GM18868 (cell line): ENCODE measurements at regions not wholly inside any gene's neighbourhood (a gene's known extent, or its start where the extent isn't known, plus 50 kb on each side); places are given as distances from the start of the nearest gene placed in this dataset.
"Not testable (repeated sequence)": the region's sequence is repeated elsewhere in the genome, so short reads cannot be mapped to it uniquely, and the experiment has no call there.

Experiments used
- ATAC-seq: cut with Tn5 transposase; IDR thresholded peaks from one replicate; pipeline ENCODE4 v1.9.1; 2021; ENCODE audit warnings: mild to moderate bottlenecking, moderate library complexity; ENCODE audit not compliant: unreplicated experiment

- no peak for ATAC-seq
Observed at GRCh38 chr17:68670967-68671693, 70.0 kb upstream of the FAM20A start.

GRCh38 chr17:68666438-68666837, 65.3 kb upstream of the FAM20A start:
- ATAC-seq, result not testable (repeated sequence)

- ATAC-seq, result no peak
Observed at GRCh38 chr17:68665373-68665772, 64.2 kb upstream of the FAM20A start.

- no peak for ATAC-seq
Observed at GRCh38 chr17:68662479-68662878, 61.3 kb upstream of the FAM20A start.

- ATAC-seq, result no peak
Observed at GRCh38 chr17:68662037-68662432, 60.9 kb upstream of the FAM20A start.

- no peak for ATAC-seq
Observed at GRCh38 chr17:68661265-68662036, 60.3 kb upstream of the FAM20A start.

- no peak for ATAC-seq
Observed at GRCh38 chr17:68660302-68660701, 59.1 kb upstream of the FAM20A start.

- no peak for ATAC-seq
Observed at GRCh38 chr17:68658999-68659780, 58.0 kb upstream of the FAM20A start.

- no peak for ATAC-seq
Observed at GRCh38 chr17:68657576-68657975, 56.4 kb upstream of the FAM20A start.

- no peak for ATAC-seq
Observed at GRCh38 chr17:68657166-68657565, 56.0 kb upstream of the FAM20A start.

GRCh38 chr17:68656666-68657065, 55.5 kb upstream of the FAM20A start:
- ATAC-seq, result no peak
